ENCODE measurements at regions not wholly inside any gene's neighbourhood (a gene's known extent, or its start where the extent isn't known, plus 50 kb on each side); places are given as distances from the start of the nearest gene placed in this dataset.
"Not testable (repeated sequence)": the region's sequence is repeated elsewhere in the genome, so short reads cannot be mapped to it uniquely, and the experiment has no call there.

DNA sequence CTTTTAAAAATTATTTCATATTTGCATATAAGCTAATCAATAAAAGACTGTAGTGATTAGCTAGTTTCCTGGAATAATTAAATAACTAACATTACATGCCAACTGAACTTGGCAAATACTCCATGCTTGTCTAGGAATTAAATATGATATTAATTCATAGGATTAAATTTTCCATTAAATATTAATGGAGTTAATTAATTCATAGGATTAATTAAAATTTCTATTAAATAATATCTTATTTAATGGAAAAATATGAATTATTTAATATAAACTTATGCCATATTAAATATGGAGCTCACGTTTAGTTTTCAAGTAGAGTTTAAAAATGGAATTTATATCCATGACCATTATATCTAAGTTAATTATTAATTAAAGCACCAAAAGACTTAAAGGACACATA is 517.8 kb upstream of the DAB2 start:
- TF ChIP-seq, protein P1, sequence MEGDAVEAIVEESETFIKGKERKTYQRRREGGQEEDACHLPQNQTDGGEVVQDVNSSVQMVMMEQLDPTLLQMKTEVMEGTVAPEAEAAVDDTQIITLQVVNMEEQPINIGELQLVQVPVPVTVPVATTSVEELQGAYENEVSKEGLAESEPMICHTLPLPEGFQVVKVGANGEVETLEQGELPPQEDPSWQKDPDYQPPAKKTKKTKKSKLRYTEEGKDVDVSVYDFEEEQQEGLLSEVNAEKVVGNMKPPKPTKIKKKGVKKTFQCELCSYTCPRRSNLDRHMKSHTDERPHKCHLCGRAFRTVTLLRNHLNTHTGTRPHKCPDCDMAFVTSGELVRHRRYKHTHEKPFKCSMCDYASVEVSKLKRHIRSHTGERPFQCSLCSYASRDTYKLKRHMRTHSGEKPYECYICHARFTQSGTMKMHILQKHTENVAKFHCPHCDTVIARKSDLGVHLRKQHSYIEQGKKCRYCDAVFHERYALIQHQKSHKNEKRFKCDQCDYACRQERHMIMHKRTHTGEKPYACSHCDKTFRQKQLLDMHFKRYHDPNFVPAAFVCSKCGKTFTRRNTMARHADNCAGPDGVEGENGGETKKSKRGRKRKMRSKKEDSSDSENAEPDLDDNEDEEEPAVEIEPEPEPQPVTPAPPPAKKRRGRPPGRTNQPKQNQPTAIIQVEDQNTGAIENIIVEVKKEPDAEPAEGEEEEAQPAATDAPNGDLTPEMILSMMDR (IDR thresholded peaks at IDR 0.05; ENCODE audit: control insufficient read depth, extremely low read depth, insufficient read depth), result no peak
- H3K4me3 ChIP-seq (ENCODE audit: low read depth, low read length), result no peak overlapping the region
- no peak for DNase-seq (ENCODE audit: low read depth)

DNA sequence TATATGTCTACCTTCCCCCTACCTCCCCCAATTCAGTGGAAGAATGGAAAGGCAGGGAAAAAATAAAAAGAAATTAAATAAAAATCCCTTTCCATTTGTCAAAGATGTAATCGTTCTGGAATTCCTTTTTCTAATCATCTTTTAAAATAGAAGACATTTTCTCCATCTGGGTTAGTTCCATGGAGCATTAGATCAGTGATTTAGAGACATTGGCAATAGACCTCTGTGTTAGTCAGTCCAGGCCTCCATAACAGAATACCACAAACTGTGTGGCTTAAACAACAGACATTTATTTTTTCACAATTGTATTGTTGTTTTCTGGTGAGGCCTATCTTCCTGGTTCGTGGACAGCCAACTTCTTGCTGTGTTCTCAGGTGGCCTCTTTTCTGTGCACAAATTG is 516.6 kb upstream of the DAB2 start:
- TF ChIP-seq, protein P1 (IDR thresholded peaks at IDR 0.05; ENCODE audit: control insufficient read depth, extremely low read depth, insufficient read depth), result no peak
- H3K4me3 ChIP-seq (ENCODE audit: low read depth, low read length), result no peak overlapping the region
- DNase-seq (ENCODE audit: low read depth), result no peak

DNA sequence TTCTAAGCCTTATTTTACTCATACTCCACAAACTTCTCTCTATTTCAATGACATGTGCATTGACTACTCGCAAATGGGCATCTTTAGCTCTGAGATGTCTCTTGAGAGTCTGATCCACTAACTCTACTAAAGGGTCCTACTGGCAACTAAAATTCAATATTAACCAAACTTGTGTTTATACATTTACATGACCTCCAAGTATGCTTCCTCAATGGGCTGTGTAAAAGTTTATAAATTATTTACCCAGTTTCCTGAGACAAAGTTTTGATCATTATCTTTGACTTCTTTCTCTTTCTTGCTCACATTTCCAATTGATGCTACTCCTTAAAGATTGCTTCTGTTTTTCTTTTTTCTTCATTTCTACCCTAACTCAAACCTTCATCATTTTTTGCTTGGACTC is 510.1 kb upstream of the DAB2 start:
- TF ChIP-seq, protein P1 (IDR thresholded peaks at IDR 0.05; ENCODE audit: control insufficient read depth, extremely low read depth, insufficient read depth), result no peak
- DNase-seq (ENCODE audit: low read depth), result no peak
- H3K4me3 ChIP-seq (ENCODE audit: low read depth, low read length), result no peak overlapping the region

DNA sequence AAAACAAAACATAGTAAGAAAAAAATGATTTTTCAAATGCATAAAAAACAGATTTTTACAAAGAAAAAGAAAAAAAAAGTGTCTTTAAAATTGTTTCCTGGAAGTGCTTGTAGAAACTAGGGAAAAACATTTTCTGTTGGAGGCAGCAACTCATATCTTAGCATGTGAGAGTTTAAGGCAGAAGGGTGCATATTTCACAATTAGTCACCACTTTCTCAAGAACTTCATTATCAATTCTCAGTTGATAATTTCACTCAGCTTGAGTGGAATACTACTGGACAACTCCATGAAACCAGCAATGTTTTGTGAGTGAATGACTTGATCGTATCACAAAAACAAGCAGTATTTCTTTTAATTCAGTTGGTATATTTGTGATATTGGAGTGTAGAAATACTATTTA is 508.3 kb upstream of the DAB2 start:
- DNase-seq (ENCODE audit: low read depth), result no peak
- H3K4me3 ChIP-seq (ENCODE audit: low read depth, low read length), result no peak overlapping the region
- TF ChIP-seq, protein P1 (IDR thresholded peaks at IDR 0.05; ENCODE audit: control insufficient read depth, extremely low read depth, insufficient read depth), result no peak

DNA sequence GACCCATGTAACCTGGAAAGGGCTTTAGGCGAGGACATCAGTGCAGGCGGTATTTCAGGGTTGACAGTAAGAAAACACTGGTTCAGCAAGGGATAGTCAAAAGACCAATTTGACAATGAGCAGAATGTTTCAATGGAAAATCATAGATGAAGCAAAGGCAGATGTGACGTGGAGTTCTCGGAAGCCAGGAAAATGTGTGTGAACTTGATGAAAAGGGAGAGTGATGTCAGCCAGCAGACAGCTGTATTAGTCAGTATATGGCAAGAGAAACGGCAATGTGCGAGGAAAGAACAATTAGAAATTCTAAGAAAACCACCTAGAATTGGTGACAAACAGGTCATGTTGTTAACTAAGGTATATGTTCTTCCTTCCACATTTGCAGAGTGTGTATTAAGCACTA is 503.9 kb upstream of the DAB2 start:
- TF ChIP-seq, protein P1 (IDR thresholded peaks at IDR 0.05; ENCODE audit: control insufficient read depth, extremely low read depth, insufficient read depth), result no peak

DNA sequence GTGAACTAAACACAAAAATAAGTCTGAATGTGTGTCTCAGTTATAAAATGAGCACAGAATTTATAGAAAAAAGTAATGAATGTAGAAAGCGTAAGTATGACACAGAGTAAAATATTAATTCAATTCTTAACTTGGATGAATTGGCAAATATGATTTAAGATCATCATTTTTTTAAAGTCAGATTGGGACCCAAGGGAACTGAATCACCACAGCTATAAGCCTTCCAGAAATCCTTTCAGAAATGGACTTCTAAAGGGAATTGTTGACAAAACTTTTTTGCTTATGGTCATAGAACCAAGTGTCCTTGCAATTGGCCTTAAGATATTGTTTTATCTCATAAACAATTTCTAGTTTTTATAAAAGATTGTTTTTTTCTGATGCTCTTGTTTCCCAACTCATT is 495.1 kb upstream of the DAB2 start:
- TF ChIP-seq, protein P1 (IDR thresholded peaks at IDR 0.05; ENCODE audit: control insufficient read depth, extremely low read depth, insufficient read depth), result no peak
- no peak for DNase-seq (ENCODE audit: low read depth)
- no peak overlapping the region for H3K4me3 ChIP-seq (ENCODE audit: low read depth, low read length)

More for the DNA sequence above, 503.9 kb upstream of the DAB2 start:
- no peak overlapping the region for H3K4me3 ChIP-seq (ENCODE audit: low read depth, low read length)
- DNase-seq (ENCODE audit: low read depth), result no peak

DNA sequence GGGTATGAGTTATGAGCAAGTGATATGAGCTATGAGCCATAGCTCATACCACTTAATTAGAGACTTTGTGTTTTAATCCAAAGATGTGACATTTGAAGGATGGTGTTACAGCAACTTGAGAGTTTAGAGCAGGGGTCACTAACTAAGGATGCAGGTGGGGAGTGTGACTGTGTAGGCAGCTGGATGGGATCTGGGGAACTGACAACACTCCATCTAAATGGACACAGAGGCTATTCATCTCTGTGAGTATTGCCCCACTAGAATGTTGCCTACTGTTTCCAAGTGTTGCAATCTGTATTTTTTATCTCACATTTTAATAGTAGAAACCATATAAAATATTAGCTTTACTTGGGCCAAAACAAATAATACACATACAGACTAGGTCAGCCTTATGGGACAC is 488.1 kb upstream of the DAB2 start:
- peak; percentile 50 for DNase-seq (ENCODE audit: low read depth)
- H3K4me3 ChIP-seq (ENCODE audit: low read depth, low read length), result no peak overlapping the region
- TF ChIP-seq, protein P1 (IDR thresholded peaks at IDR 0.05; ENCODE audit: control insufficient read depth, extremely low read depth, insufficient read depth), result no peak

DNA sequence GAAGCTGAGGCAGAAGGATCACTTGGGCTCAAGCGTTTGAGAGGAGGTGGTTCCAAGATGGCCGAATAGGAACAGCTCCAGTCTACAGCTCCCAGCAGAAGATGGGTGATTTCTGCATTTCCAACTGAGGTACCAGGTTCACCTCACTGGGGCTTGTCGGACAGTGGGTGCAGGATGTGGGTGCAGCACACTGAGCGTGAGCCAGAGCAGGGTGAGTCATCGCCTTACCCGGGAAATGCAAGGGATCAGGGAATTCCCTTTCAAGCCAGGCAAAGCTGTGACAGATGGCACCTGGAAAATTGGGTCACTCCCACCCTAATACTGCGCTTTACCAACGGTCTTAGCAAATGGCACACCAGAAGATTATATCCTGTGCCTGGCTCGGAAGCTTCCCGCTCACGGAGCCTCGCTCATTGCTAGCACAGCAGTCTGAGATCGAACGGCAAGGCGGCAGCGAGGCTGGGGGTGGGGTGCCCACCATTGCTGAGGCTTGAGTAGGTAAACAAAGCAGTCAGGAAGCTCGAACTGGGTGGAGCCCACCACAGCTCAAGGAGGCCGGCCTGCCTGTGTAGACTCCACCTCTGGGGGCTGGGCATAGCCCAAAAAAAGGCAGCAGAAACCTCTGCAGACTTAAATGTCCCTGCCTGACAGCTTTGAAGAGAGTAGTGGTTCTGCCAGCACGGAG is 482.6 kb upstream of the DAB2 start:
- H3K4me3 ChIP-seq (ENCODE audit: low read depth, low read length), result not testable (repeated sequence)

More for the DNA sequence above, 482.6 kb upstream of the DAB2 start:
- not testable (repeated sequence) for DNase-seq (ENCODE audit: low read depth)

All from LNCaP clone FGC (cell line).